Skin epidermis (tissue), 12 donors: ENCODE measurements at regions not wholly inside any gene's neighbourhood (a gene's known extent, or its start where the extent isn't known, plus 50 kb on each side); places are given as distances from the start of the nearest gene placed in this dataset.

Experiments
- H3K27ac ChIP-seq, 21 experiments: fragments of 200-600 bp; sonication (generic) in 11 of 21; one replicate each; pipeline ENCODE4 v1.5.0; 2020; ENCODE audit warnings: mild to moderate bottlenecking in 3 of 21, inconsistent platforms in 2 of 21, moderate library complexity in 2 of 21
- H3K4me3 ChIP-seq, 7 experiments: fragments of 200-600 bp; sonication (generic) in 2 of 7; one replicate each; pipeline ENCODE4 v1.5.0; 2020; ENCODE audit warnings: inconsistent platforms in 2 of 7, mild to moderate bottlenecking in 2 of 7, moderate library complexity in 1 of 7

DNA sequence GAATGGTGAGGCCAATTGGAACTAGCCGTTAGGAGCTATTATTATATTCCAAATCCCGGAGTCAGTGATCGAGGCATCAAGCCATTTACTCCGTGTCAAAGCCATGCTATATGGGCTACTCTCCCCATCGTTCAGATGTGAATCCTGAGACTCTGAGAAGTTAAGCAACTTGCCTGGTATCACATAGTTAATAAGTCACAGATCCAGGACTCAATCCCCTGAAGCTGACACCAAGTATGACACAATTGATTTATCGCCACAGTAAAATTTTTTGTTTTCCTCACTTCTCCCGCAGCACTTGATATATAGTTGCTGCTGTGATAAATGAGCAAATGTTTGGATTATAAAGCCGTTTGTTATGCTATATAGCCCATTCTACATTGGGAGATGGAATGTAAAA, 50.8 kb upstream of the TSHZ2 start:
- Histone ChIP-seq H3K27ac (no peak overlapping the region), H3K4me3 (no peak overlapping the region)

GRCh38 chr20:52918311-52918710, 53.8 kb upstream of the TSHZ2 start:
- Histone ChIP-seq H3K4me3 (no peak overlapping the region), H3K27ac (no peak overlapping the region)

- no peak overlapping the region for H3K27ac ChIP-seq
- H3K4me3 ChIP-seq, result no peak overlapping the region
Measured at GRCh38 chr20:52915564-52915963, 56.6 kb upstream of the TSHZ2 start.

GRCh38 chr20:52914870-52915269, 57.3 kb upstream of the TSHZ2 start:
- H3K4me3 ChIP-seq, result no peak overlapping the region
- H3K27ac ChIP-seq, result no peak overlapping the region

GRCh38 chr20:52913650-52914387, 58.3 kb upstream of the TSHZ2 start:
- no peak overlapping the region for H3K4me3 ChIP-seq
- no peak overlapping the region for H3K27ac ChIP-seq

GRCh38 chr20:52905241-52905994, 66.7 kb upstream of the TSHZ2 start:
- H3K4me3 ChIP-seq, result no peak overlapping the region

DNA sequence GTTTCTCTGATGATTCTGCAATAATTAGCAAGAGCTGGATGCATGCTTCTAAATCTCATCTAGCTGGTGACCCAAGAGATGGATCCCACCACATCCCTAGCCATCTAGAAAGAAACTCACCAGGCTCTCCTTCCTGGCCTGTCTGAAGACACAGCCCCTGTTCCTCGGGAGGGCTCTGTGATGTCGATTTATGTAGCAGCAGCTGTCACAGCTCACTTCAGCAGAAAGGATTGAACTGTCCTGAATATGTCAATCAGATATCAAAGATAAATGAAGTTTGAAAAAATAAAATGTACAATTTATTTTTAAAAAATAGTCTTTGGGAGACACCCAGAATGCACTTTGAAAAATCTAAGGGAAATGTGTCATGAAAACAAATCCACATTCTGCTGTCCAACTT, 67.3 kb upstream of the TSHZ2 start:
- Histone ChIP-seq H3K4me3 (no peak overlapping the region), H3K27ac (no peak overlapping the region)

More at GRCh38 chr20:52905241-52905994, 66.7 kb upstream of the TSHZ2 start:
- H3K27ac ChIP-seq, result no peak overlapping the region

DNA sequence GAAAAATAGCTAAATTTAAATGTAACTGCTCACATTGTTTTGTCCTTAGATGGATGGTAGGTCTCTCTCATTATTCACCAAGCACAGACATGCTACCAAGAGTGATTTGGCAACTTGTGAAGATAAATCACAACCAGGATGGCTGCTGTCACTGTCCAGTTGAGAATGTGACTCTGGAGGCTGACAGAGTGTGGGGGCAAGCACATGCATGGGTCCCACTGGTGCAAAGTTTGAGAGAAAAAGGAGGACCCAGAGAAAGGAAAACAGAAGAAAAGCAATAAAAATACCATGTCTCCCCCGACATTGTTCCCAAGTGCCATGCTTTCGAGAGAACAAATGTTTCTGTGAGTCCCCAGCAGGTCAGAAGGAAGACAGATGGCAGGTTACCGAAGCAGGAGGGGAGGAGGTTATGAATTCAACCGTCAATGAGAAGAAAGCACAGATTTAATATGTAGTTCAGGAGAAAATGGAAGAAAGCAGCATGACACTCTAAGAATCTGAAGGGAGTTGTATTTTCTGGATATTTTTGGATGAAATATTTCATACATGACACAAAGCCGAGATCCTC, 73.0 kb upstream of the TSHZ2 start:
- no peak overlapping the region for H3K4me3 ChIP-seq
- no peak overlapping the region for H3K27ac ChIP-seq

DNA sequence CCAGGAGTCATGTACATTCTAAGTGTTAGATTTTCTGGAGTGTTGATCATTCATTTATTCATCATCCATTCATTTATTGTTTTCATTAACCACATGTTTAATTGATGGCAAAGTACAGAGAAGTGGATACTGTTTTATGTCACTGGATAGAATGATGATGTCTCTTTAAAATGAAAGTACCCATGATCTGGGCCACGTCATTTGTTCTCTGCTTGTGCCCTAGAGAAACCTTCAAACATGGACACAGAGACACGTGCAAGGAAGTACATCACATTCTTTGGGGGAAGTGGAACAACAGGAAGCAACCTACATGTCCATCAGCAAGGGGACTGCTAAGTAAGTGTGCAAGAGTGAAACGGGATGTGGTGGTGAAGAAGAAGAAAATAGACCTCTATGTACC, 75.8 kb upstream of the TSHZ2 start:
- no peak overlapping the region for H3K27ac ChIP-seq
- H3K4me3 ChIP-seq, result no peak overlapping the region

DNA sequence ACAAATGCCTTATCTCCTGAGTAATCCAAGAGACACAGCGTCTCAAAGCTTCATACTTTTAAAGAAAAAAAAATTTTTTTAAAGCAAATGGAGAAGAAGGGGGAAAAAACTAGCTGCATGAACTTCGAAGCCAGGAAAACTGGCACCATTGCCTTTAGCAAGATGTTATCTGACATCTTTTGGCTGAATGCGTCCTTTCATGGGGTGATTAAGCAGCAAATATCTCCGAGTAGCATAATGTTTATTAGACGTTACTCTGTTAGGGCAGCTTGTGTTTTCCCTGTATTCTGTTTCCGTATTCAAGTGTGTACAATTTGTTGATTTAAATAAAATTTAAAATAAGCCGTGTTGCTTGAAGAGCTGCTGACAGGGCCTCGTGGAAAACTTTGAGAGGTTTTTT, 76.5 kb upstream of the TSHZ2 start:
- H3K4me3 ChIP-seq, result no peak overlapping the region
- H3K27ac ChIP-seq, result no peak overlapping the region

DNA sequence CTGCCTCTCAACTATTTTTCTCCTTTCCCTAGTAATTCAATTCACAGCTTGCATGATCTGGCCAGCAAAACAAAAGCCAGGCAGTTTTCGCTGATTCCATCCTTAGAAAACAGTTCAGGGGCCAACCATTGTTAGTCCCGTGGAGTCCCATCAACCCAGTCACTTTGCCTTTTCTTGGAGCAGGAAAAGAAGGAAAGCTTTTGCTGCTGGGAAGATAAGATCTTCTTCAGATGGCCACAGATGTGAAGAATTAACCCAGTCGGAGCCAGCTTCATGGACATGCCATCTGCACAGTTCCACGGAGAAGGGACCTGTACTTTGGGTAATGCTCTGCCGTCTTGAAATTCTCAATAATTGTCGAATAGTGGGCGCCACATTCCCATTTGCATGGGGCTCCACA, 76.9 kb upstream of the TSHZ2 start:
- H3K27ac ChIP-seq, result no peak overlapping the region
- H3K4me3 ChIP-seq, result no peak overlapping the region

DNA sequence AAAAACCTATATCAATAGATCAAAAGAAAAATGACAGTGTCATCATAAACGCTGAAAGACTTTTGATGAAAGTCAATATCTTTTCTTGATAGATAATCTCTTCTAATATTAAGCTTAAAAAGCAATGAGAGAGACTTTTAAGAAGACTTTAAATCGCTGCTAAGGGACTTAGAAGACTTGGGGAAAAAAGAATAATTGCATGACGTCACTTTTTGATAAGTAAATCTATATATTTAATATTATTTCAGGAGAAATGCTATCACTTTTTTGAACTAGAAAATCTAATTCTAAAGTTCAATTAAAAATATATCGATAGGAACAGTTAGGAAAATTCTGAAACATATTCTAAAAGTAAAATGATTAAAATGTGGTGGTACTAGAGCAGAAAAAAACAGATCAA, 78.7 kb upstream of the TSHZ2 start:
- no peak overlapping the region for H3K4me3 ChIP-seq
- H3K27ac ChIP-seq, result no peak overlapping the region

- Histone ChIP-seq H3K4me3 (no peak overlapping the region), H3K27ac (no peak overlapping the region)
Measured at GRCh38 chr20:52892023-52892422, 80.1 kb upstream of the TSHZ2 start.

- no peak overlapping the region for H3K4me3 ChIP-seq
- H3K27ac ChIP-seq, result no peak overlapping the region
Measured at GRCh38 chr20:52890130-52890529, 82.0 kb upstream of the TSHZ2 start.

DNA sequence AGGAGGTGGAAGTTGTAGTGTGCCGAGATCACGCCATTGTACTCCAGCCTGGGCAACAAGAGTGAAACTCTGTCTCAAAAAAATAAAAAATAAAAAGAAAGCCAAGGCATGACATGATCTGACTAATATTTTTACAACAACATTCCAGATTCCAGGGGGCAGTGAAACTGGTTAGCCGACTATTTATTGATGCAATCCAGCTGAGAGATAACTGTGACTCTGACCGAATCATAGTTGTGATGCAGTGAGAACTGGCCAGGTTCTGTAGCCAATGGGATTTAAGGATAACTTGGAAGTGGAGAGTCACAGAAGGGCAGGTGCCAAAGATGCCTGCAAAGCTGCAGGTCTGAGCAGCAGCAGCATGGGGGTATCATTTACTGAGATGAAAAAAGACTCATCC, 82.9 kb upstream of the TSHZ2 start:
- Histone ChIP-seq H3K4me3 (no peak overlapping the region), H3K27ac (no peak overlapping the region)

DNA sequence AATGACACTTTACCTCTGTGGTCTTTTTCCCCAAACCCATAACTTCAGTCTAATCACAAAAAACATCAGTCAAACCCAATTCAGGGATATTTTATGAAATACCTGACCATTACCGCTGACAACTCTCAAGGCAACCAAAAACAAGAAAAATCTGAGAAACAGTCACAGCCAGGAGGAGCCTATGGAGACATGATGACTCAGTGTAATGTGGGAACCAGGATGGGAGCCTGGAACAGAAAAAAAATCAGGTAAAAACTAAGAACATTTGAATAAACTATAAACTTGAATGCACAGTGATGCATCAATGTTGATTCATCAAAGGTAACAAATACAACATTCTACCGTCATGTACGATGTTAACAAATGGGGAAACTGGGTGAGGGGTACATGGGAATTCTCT, 84.1 kb upstream of the TSHZ2 start:
- Histone ChIP-seq H3K4me3 (no peak overlapping the region), H3K27ac (no peak overlapping the region)

GRCh38 chr20:52880997-52881396, 91.2 kb upstream of the TSHZ2 start:
- no peak overlapping the region for H3K4me3 ChIP-seq
- H3K27ac ChIP-seq, result no peak overlapping the region

GRCh38 chr20:52880259-52880658, 91.9 kb upstream of the TSHZ2 start:
- no peak overlapping the region for H3K27ac ChIP-seq
- H3K4me3 ChIP-seq, result no peak overlapping the region

GRCh38 chr20:52874241-52874640, 97.9 kb upstream of the TSHZ2 start:
- no peak overlapping the region for H3K27ac ChIP-seq
- no peak overlapping the region for H3K4me3 ChIP-seq

DNA sequence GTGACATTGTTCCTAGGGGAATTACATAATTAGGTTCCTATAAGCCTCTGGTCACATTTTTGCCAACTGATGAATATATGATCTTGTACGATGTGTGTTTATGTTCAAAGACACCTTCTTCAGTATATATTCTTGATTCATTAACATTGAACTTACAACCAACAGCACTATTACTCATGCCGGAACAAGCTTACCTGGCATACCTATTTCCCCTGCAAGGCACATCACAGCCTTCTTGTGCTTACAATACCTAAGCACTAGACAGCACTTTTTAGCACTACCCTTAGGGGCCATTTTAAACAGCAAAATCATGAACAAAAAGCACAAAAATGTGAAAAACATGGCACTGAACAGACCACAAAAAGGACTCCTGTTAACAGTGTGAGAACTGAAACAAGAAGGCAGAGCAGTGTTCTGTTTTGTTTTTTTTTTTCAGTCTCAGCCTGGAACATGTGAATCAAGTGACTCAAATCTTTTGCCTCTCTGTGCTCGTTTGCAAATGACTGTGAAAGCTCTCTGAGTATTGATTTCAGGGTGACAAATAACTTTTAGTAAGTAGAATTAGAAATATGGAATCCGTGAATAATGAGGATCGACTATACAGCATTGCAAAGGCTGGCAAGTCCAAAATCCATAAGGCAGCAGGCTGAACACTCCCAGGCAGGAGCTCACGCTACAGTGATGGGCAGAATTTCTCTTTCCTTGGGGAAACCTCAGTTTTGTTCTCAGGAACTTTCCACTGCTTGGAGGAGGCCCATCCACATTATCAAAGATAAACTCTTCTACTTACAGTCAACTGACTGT, 102.3 kb upstream of the TSHZ2 start:
- H3K4me3 ChIP-seq, result no peak overlapping the region
- H3K27ac ChIP-seq, result no peak overlapping the region
